HL-60 (cell line): ENCODE measurements at regions not wholly inside any gene's neighbourhood (a gene's known extent, or its start where the extent isn't known, plus 50 kb on each side); places are given as distances from the start of the nearest gene placed in this dataset.

ENCODE experiments used
- CTCF ChIP-seq: IDR thresholded peaks from one replicate; pipeline ENCODE4 v1.5.1; 2011; ENCODE audit warnings: low read length, control low read depth, inconsistent platforms; ENCODE audit not compliant: insufficient read depth
- GABPA ChIP-seq: IDR thresholded peaks from 2 replicates; pipeline ENCODE4 v1.6.1; 2012; ENCODE audit warnings: low read depth
- POLR2AphosphoS5 ChIP-seq: IDR thresholded peaks from 2 replicates; pipeline ENCODE4 v1.6.1; 2012; ENCODE audit warnings: low read depth

- TF ChIP-seq POLR2AphosphoS5 (no peak), CTCF (no peak), GABPA (no peak)
Observed at GRCh38 chr5:2524620-2525019, 226.9 kb downstream of the IRX2 start.
